ENCODE measurements at regions not wholly inside any gene's neighbourhood (a gene's known extent, or its start where the extent isn't known, plus 50 kb on each side); places are given as distances from the start of the nearest gene placed in this dataset.

GRCh38 chr13:30017880-30018279 is 167.5 kb upstream of the UBL3 start:
- TF ChIP-seq POLR2A (IDR thresholded peaks at IDR 0.05) = no peak
- no peak for TF ChIP-seq CTCF (IDR thresholded peaks at IDR 0.05 in 4 of 5, conservative IDR thresholded peaks at IDR 0.05 in 1 of 5)

Measured in gastrocnemius medialis (tissue), 4 donors.